ENCODE measurements at regions not wholly inside any gene's neighbourhood (a gene's known extent, or its start where the extent isn't known, plus 50 kb on each side); places are given as distances from the start of the nearest gene placed in this dataset.
A peak's percentile ranks its signal among the peaks of the same experiment; 100 is the strongest.
"Not testable (repeated sequence)": the region's sequence is repeated elsewhere in the genome, so short reads cannot be mapped to it uniquely, and the experiment has no call there.

DNA sequence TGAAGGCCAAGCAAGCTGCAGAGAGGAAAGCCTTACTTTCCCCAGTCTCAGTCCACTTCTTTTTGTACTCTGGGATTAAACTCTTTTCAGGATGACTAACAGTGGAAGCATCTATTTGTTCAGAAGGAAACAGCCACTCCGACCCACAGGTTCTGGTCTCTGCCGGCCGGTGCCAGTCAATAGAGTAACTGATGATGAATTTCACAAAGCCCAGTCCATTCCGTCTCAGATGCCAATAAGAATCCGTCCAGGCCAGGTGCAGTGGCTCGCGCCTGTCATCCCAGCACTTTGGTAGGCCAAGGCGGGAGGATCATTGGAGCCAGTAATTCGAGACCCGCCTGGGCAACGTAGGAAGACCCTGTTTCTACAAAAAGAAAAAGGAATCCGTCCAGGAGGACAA lies 58.5 kb upstream of the HELT start:
- no peak for DNase-seq
- H3K4me3 Mint-ChIP-seq = no peak overlapping the region
- H3K4me1 Mint-ChIP-seq = no peaks in the 10 kb centered on the region
- peaks cover 38% of the 10 kb centered on the region for H3K27me3 Mint-ChIP-seq
- H3K36me3 Mint-ChIP-seq = peaks cover under 1% of the 10 kb centered on the region
- no peaks in the 10 kb centered on the region for H3K9me3 Mint-ChIP-seq
- no peak overlapping the region for H3K27ac Mint-ChIP-seq
- CTCF ChIA-PET = interaction anchor here (0.9 kb wide), 1 partner anchor 10 kb away, joined by 3 read pairs; no protein-coding TSS in a partner anchor

DNA sequence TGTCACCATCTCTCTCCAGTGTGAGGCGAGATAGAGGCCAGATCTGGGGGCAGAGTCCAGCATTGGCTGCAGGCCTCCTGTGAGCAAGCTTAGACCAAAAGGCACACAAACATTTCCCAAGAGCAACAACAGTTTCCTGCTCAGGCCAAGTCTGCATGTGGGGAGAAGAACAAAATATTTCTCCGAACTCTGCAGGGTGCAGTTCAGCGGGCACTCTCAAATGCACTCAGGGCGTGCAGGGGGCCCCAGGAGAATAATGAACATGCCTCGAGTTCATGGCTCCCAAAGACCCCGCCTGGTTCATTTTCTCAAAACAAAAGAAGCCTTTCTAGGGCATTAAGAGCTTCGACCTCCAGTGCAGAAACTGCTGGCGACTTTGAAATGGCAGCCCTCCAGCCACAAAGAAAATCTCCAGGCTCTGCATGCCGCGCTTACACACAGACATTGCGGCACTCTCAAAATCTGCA lies 57.8 kb upstream of the HELT start:
- no peak for DNase-seq
- Mint-ChIP-seq H3K9me3 (peaks cover 3% of the 10 kb centered on the region), H3K27ac (no peak overlapping the region), H3K4me1 (peaks cover 3% of the 10 kb centered on the region), H3K4me3 (no peak overlapping the region), H3K36me3 (peaks cover 5% of the 10 kb centered on the region), H3K27me3 (peaks cover 42% of the 10 kb centered on the region)
- CTCF ChIA-PET = no interaction called here

DNA sequence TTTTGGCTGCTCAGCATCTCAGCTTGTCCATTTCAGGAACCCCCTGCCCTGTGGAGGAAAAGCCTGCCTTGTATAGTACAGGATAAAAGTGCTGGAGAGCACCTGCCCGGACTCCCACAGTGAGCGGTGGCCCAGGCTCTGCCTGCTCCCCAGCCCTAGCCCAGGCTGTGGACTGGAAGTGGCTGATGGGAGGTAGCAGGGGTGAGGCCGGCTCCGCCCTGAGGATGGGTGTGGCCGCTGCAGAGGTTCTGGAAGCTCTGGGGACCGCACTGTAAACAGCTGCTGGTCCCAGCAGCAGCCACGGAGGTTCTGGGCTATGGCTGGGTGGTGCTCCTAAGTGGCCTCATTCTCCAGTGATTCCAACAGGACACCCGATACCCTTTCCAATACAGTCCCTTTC lies 56.6 kb upstream of the HELT start:
- peaks cover 3% of the 10 kb centered on the region for H3K4me1 Mint-ChIP-seq

DNA sequence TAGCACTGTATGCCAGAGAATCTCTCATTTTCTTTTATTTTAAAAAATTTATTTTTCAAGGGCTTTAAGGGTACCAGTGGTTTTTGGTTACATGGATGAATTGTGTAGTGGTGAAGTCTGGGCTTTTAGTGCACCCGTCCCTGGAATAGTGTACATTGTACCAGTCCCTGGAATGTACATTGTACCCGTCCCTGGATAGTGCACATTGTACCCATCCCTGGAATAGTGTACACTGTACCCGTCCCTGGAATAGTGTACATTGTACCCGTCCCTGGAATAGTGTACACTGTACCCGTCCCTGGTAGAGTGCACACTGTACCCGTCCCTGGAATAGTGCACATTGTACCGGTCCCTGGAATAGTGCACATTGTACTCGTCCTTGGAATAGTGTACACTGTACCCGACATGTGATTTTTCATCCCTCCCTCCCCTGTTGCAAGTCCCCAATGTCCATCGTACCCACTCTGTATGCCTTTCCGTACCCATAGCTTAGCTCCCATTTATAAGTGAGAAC lies 56.1 kb upstream of the HELT start:
- H3K4me1 Mint-ChIP-seq = peaks cover 3% of the 10 kb centered on the region
- no peak for DNase-seq
- H3K27me3 Mint-ChIP-seq = peaks cover 49% of the 10 kb centered on the region

More for the DNA sequence above, 56.6 kb upstream of the HELT start:
- Mint-ChIP-seq H3K27ac (no peak overlapping the region), H3K36me3 (peaks cover 5% of the 10 kb centered on the region), H3K4me3 (no peak overlapping the region), H3K9me3 (peaks cover 3% of the 10 kb centered on the region), H3K27me3 (peaks cover 51% of the 10 kb centered on the region)
- DNase-seq = no peak
- CTCF ChIA-PET = no interaction called here

DNA sequence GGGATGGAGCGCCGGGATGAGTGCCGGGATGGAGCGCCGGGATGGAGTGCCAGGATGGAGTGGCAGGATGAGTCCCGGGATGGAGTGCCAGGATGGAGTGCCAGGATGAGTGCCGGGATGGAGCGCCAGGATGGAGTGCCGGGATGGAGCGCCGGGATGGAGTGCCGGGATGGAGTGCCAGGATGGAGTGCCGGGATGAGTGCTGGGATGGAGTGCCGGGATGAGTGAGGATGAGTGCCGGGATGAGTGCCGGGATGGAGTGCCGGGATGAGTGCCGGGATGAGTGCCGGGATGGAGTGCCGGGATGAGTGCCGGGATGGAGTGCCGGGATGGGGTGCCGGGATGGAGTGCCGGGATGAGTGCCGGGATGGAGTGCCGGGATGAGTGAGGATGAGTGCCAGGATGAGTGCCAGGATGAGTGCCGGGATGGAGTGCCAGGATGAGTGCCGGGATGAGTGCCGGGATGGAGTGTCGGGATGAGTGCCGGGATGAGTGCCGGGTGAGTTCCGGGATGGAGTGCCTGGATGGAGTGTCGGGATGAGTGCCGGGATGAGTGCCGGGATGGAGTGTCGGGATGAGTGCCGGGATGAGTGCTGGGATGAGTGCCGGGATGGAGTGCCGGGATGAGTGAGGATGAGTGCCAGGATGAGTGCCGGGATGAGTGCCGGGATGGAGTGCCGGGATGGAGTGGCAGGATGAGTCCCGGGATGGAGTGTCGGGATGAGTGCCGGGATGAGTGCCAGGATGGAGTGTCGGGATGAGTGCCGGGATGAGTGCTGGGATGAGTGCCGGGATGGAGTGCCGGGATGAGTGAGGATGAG lies 52.9 kb upstream of the HELT start:
- peaks cover 28% of the 10 kb centered on the region for H3K27me3 Mint-ChIP-seq
- CTCF ChIA-PET, H3K4me1 Mint-ChIP-seq, H3K36me3 Mint-ChIP-seq: not testable (repeated sequence)
- H3K9me3 Mint-ChIP-seq = peaks cover 12% of the 10 kb centered on the region
- H3K27ac Mint-ChIP-seq = peak overlapping the region; percentile 97
- peak overlapping the region; percentile 74 for H3K4me3 Mint-ChIP-seq
- DNase-seq = peak; percentile 28

More for the DNA sequence above, 56.1 kb upstream of the HELT start:
- peaks cover 3% of the 10 kb centered on the region for H3K9me3 Mint-ChIP-seq
- H3K27ac Mint-ChIP-seq = no peak overlapping the region
- CTCF ChIA-PET = no interaction called here
- peaks cover 5% of the 10 kb centered on the region for H3K36me3 Mint-ChIP-seq
- H3K4me3 Mint-ChIP-seq = no peak overlapping the region

DNA sequence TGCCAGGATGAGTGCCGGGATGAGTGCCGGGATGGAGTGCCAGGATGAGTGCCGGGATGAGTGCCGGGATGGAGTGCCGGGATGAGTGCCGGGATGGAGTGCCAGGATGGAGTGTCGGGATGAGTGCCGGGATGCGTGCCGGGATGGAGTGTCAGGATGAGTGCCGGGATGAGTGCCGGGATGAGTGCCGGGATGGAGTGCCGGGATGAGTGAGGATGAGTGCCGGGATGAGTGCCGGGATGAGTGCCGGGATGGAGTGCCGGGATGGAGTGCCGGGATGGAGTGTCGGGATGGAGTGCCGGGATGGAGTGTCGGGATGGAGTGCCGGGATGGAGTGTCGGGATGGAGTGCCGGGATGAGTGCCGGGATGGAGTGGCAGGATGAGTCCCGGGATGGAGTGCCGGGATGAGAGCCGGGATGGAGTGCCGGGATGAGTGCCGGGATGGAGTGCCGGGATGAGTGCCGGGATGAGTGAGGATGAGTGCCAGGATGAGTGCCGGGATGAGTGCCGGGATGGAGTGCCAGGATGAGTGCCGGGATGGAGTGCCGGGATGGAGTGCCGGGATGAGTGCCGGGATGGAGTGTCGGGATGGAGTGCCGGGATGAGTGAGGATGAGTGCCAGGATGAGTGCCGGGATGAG lies 52.1 kb upstream of the HELT start:
- H3K4me1 Mint-ChIP-seq, CTCF ChIA-PET, H3K36me3 Mint-ChIP-seq: not testable (repeated sequence)
- DNase-seq = peak; percentile 37
- Mint-ChIP-seq H3K27ac (peak overlapping the region; percentile 68), H3K9me3 (peaks cover 15% of the 10 kb centered on the region), H3K4me3 (peak overlapping the region; percentile 38), H3K27me3 (peaks cover 22% of the 10 kb centered on the region)

DNA sequence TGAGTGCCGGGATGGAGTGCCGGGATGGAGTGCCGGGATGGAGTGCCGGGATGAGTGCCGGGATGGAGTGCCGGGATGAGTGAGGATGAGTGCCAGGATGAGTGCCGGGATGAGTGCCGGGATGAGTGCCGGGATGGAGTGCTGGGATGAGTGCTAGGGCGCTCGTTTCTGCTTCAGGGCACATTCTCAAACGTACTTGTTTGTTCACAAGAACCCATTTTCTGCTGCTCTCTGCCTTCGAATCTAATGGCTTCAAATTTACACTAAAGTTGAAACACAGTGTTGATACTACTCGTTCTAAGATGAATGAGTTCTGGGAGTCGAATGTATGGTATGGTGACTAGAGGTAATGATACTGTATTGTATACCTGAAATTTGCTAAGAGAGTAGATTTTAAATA lies 50.6 kb upstream of the HELT start:
- CTCF ChIA-PET, H3K36me3 Mint-ChIP-seq, H3K4me1 Mint-ChIP-seq: not testable (repeated sequence)
- peak; percentile 29 for DNase-seq
- H3K27ac Mint-ChIP-seq = peak overlapping the region; percentile 90
- H3K27me3 Mint-ChIP-seq = peaks cover 22% of the 10 kb centered on the region
- H3K9me3 Mint-ChIP-seq = peaks cover 23% of the 10 kb centered on the region
- H3K4me3 Mint-ChIP-seq = peak overlapping the region; percentile 56

DNA sequence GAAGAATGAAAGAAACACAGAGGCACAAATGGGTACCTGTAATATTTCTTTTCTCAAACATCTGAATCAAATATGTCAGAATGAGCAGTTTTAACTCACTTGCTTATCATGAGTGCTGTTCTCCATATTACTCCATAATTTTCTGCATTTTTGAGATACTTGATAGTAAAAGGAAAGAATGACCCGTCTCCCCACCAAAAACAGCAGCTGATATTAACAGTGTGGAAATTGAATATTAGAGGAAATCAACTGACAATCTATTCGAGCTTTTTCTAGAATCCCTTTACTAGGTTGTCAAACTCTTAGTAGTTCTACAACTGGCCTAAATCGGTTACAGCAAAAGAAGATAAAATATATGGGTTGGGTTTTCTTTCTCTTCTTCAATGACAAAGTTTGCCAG lies 49.9 kb upstream of the HELT start:
- Mint-ChIP-seq H3K36me3 (peaks cover 9% of the 10 kb centered on the region), H3K27ac (no peak overlapping the region), H3K27me3 (peaks cover 22% of the 10 kb centered on the region), H3K9me3 (peaks cover 23% of the 10 kb centered on the region), H3K4me1 (peaks cover 5% of the 10 kb centered on the region), H3K4me3 (no peak overlapping the region)
- CTCF ChIA-PET = no interaction called here
- DNase-seq = no peak
